WTC11 (cell line): ENCODE measurements at regions not wholly inside any gene's neighbourhood (a gene's known extent, or its start where the extent isn't known, plus 50 kb on each side); places are given as distances from the start of the nearest gene placed in this dataset.

ENCODE experiments used
- CREB1 ChIP-seq: sonication (generic); formaldehyde crosslinking; IDR thresholded peaks from 2 replicates; pipeline ENCODE4 v1.8.0; 2023; ENCODE audit warnings: mild to moderate bottlenecking, missing genetic modification reagents
- CTCF ChIP-seq: fragments of 200-600 bp; IDR thresholded peaks from 2 replicates; pipeline ENCODE4 v1.8.0; 2022; ENCODE audit warnings: antibody characterized with exemption
- E2F4 ChIP-seq: sonication (generic); formaldehyde crosslinking; IDR thresholded peaks from 2 replicates; pipeline ENCODE4 v1.8.1; 2022; ENCODE audit warnings: low read depth, mild to moderate bottlenecking, moderate library complexity, missing genetic modification reagents, borderline replicate concordance
- MAX ChIP-seq: sonication (generic); formaldehyde crosslinking; IDR thresholded peaks from 2 replicates; pipeline ENCODE4 v1.8.0; 2022; ENCODE audit warnings: mild to moderate bottlenecking, missing genetic modification reagents
- NR3C1 ChIP-seq: sonication (generic); formaldehyde crosslinking; conservative IDR thresholded peaks from 2 replicates; pipeline ENCODE4 v1.8.1; 2023; ENCODE audit warnings: low read depth, mild to moderate bottlenecking, missing genetic modification reagents
- PRRX2 ChIP-seq: fragments of 250-450 bp; sonication (Bioruptor Pico); IDR thresholded peaks from 2 replicates; pipeline ENCODE4 v1.8.0; 2021; ENCODE audit warnings: mild to moderate bottlenecking
- ZNF423 ChIP-seq: fragments of 250-450 bp; sonication (Bioruptor Pico); IDR thresholded peaks from 2 replicates; pipeline ENCODE4 v2.1.2; 2022; ENCODE audit warnings: mild to moderate bottlenecking, moderate library complexity

GRCh38 chr2:146621656-146622055, 1223.2 kb upstream of the ACVR2A start:
- TF ChIP-seq PRRX2 (CRISPR knock-in tag) (no peak), CREB1 (no peak), MAX (CRISPR knock-in tag) (no peak), E2F4 (CRISPR knock-in tag) (no peak), CTCF (no peak), ZNF423 (no peak), NR3C1 (CRISPR knock-in tag) (no peak)
